ENCODE measurements at regions not wholly inside any gene's neighbourhood (a gene's known extent, or its start where the extent isn't known, plus 50 kb on each side); places are given as distances from the start of the nearest gene placed in this dataset.
A peak's percentile ranks its signal among the peaks of the same experiment; 100 is the strongest.

DNA sequence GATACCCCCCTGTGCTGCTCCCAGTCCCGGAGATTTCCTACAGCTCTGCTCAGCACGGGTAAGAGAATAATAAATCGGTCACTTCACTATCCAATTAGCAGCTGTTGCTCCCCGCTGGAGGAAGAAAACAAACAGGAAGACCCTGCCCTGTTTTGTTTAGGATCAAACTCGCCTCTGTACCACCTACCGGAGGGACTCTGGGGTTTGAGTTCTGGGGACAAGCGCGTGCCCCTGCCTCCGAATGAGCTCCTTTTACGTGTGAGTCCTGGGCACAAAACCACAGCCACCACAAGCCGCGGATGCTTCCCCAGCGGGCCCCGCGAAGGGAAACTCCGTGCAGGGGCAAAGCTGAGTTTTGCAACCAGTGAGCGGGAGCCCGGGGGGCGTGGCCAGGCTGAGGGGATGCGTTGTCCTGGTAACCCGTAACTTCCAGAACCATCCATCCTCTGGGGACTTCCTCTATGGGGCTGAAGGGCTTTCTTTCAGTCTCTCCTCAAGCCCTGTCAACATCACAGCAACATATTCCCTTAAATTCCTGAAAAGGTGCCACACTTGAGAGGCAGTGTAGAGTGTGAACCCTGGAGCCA, 315.7 kb upstream of the PROK2 start:
- no peak for TF ChIP-seq RFX5 (IDR thresholded peaks at IDR 0.05; ENCODE audit: low read depth, low read length)
- TF ChIP-seq CEBPB (IDR thresholded peaks at IDR 0.05; ENCODE audit: low read depth, low read length), result peak; percentile 69; the same call in 1 of the 2 replicates
- no peak for TF ChIP-seq CTCF (conservative IDR thresholded peaks at IDR 0.05; ENCODE audit: low read depth, low read length)
- no peak for TF ChIP-seq USF2 (IDR thresholded peaks at IDR 0.05; ENCODE audit: low read depth, low read length)
- no peak for TF ChIP-seq POLR2A (IDR thresholded peaks at IDR 0.05; ENCODE audit: low read depth, low read length)

Measured in IMR-90 (cell line).